ENCODE measurements at regions not wholly inside any gene's neighbourhood (a gene's known extent, or its start where the extent isn't known, plus 50 kb on each side); places are given as distances from the start of the nearest gene placed in this dataset.

GRCh38 chr6:49072146-49072545 is 390.9 kb downstream of the MMUT start:
- no peak overlapping the region for H3K4me3 Mint-ChIP-seq (ENCODE audit: unreplicated experiment)
- H3K27me3 Mint-ChIP-seq (ENCODE audit: unreplicated experiment): no peaks in the 10 kb centered on the region
- no peak overlapping the region for H3K27ac Mint-ChIP-seq (ENCODE audit: unreplicated experiment)
- H3K9me3 Mint-ChIP-seq (ENCODE audit: unreplicated experiment): no peaks in the 10 kb centered on the region
- DNase-seq (ENCODE audit: low spot score): no peak
- no peaks in the 10 kb centered on the region for H3K4me1 Mint-ChIP-seq (ENCODE audit: unreplicated experiment)
- no peaks in the 10 kb centered on the region for H3K36me3 Mint-ChIP-seq (ENCODE audit: low read depth, unreplicated experiment)
- no peak for TF ChIP-seq CTCF (IDR thresholded peaks at IDR 0.05; ENCODE audit: unreplicated experiment)

GRCh38 chr6:49070411-49070810 is 392.6 kb downstream of the MMUT start:
- no peak overlapping the region for H3K4me3 Mint-ChIP-seq (ENCODE audit: unreplicated experiment)
- H3K27me3 Mint-ChIP-seq (ENCODE audit: unreplicated experiment): no peaks in the 10 kb centered on the region
- DNase-seq (ENCODE audit: low spot score): no peak
- H3K36me3 Mint-ChIP-seq (ENCODE audit: low read depth, unreplicated experiment): no peaks in the 10 kb centered on the region
- H3K9me3 Mint-ChIP-seq (ENCODE audit: unreplicated experiment): no peaks in the 10 kb centered on the region
- no peak for TF ChIP-seq CTCF (IDR thresholded peaks at IDR 0.05; ENCODE audit: unreplicated experiment)
- no peak overlapping the region for H3K27ac Mint-ChIP-seq (ENCODE audit: unreplicated experiment)
- no peaks in the 10 kb centered on the region for H3K4me1 Mint-ChIP-seq (ENCODE audit: unreplicated experiment)

- Mint-ChIP-seq H3K27ac (ENCODE audit: unreplicated experiment) (no peak overlapping the region), H3K4me1 (ENCODE audit: unreplicated experiment) (no peaks in the 10 kb centered on the region), H3K27me3 (ENCODE audit: unreplicated experiment) (no peaks in the 10 kb centered on the region), H3K9me3 (ENCODE audit: unreplicated experiment) (no peaks in the 10 kb centered on the region), H3K4me3 (ENCODE audit: unreplicated experiment) (no peak overlapping the region), H3K36me3 (ENCODE audit: low read depth, unreplicated experiment) (no peaks in the 10 kb centered on the region)
- TF ChIP-seq CTCF (IDR thresholded peaks at IDR 0.05; ENCODE audit: unreplicated experiment): no peak
- no peak for DNase-seq (ENCODE audit: low spot score)
Measured at GRCh38 chr6:49054311-49054710, 408.7 kb downstream of the MMUT start.

- no peak overlapping the region for H3K27ac Mint-ChIP-seq (ENCODE audit: unreplicated experiment)
- no peaks in the 10 kb centered on the region for H3K9me3 Mint-ChIP-seq (ENCODE audit: unreplicated experiment)
- no peak for TF ChIP-seq CTCF (IDR thresholded peaks at IDR 0.05; ENCODE audit: unreplicated experiment)
- H3K4me3 Mint-ChIP-seq (ENCODE audit: unreplicated experiment): no peak overlapping the region
- H3K4me1 Mint-ChIP-seq (ENCODE audit: unreplicated experiment): no peaks in the 10 kb centered on the region
- DNase-seq (ENCODE audit: low spot score): no peak
- H3K36me3 Mint-ChIP-seq (ENCODE audit: low read depth, unreplicated experiment): no peaks in the 10 kb centered on the region
- H3K27me3 Mint-ChIP-seq (ENCODE audit: unreplicated experiment): no peaks in the 10 kb centered on the region
Measured at GRCh38 chr6:49052901-49053300, 410.2 kb downstream of the MMUT start.

- no peak for TF ChIP-seq CTCF (IDR thresholded peaks at IDR 0.05; ENCODE audit: unreplicated experiment)
- no peak for DNase-seq (ENCODE audit: low spot score)
- H3K4me1 Mint-ChIP-seq (ENCODE audit: unreplicated experiment): no peaks in the 10 kb centered on the region
- no peaks in the 10 kb centered on the region for H3K9me3 Mint-ChIP-seq (ENCODE audit: unreplicated experiment)
- H3K27ac Mint-ChIP-seq (ENCODE audit: unreplicated experiment): no peak overlapping the region
- H3K27me3 Mint-ChIP-seq (ENCODE audit: unreplicated experiment): no peaks in the 10 kb centered on the region
- no peaks in the 10 kb centered on the region for H3K36me3 Mint-ChIP-seq (ENCODE audit: low read depth, unreplicated experiment)
- no peak overlapping the region for H3K4me3 Mint-ChIP-seq (ENCODE audit: unreplicated experiment)
Measured at GRCh38 chr6:49051281-49051680, 411.8 kb downstream of the MMUT start.
